DND-41 (cell line): ENCODE measurements at regions not wholly inside any gene's neighbourhood (a gene's known extent, or its start where the extent isn't known, plus 50 kb on each side); places are given as distances from the start of the nearest gene placed in this dataset.

Experiments
- ATAC-seq: fragments of 200-7000 bp; cut with Tn5 transposase; 3 replicates; pipeline ENCODE4 v1.9.1; 2021; ENCODE audit warnings: low read depth; ENCODE audit not compliant: insufficient read depth
- DNase-seq: peaks from one replicate; pipeline ENCODE4 v3.0.0-alpha.2; 2020
- H2AFZ ChIP-seq: 2 replicates; pipeline ENCODE4 v1.6.0; 2012; ENCODE audit warnings: low read depth, low read length
- H3K27ac ChIP-seq: 2 replicates; pipeline ENCODE4 v1.5.1; 2012; ENCODE audit warnings: low read length, inconsistent platforms
- H3K27me3 ChIP-seq: fragments of 200-600 bp; sonication (generic); 2 replicates; pipeline ENCODE4 v1.6.0; 2012; ENCODE audit warnings: low read length, mild to moderate bottlenecking, inconsistent platforms; ENCODE audit not compliant: insufficient read depth, poor library complexity
- H3K36me3 ChIP-seq: 2 replicates; pipeline ENCODE4 v1.5.1; 2012; ENCODE audit warnings: low read length, inconsistent platforms; ENCODE audit not compliant: insufficient read depth
- H3K4me1 ChIP-seq: 2 replicates; pipeline ENCODE4 v1.5.1; 2012; ENCODE audit warnings: mild to moderate bottlenecking, low read length; ENCODE audit not compliant: insufficient read depth
- H3K4me2 ChIP-seq: 2 replicates; pipeline ENCODE4 v1.6.0; 2012; ENCODE audit warnings: mild to moderate bottlenecking, moderate library complexity, low read length, inconsistent platforms; ENCODE audit not compliant: insufficient read depth
- H3K4me3 ChIP-seq, 2 experiments: fragments of 200-600 bp in 1 of 2; shearing (Covaris generic) in 1 of 2; 2 replicates each; pipeline ENCODE4 v1.5.1; 2012 to 2016; ENCODE audit warnings: inconsistent platforms in 2 of 2, low read length in 2 of 2, mild to moderate bottlenecking in 2 of 2, low read depth in 1 of 2, moderate library complexity in 1 of 2
- H3K79me2 ChIP-seq: 2 replicates; pipeline ENCODE4 v1.6.0; 2012; ENCODE audit warnings: low read length, inconsistent platforms; ENCODE audit not compliant: insufficient read depth
- H3K9ac ChIP-seq: 2 replicates; pipeline ENCODE4 v1.6.0; 2012; ENCODE audit warnings: low read depth, mild to moderate bottlenecking, inconsistent platforms, low read length, moderate library complexity
- H3K9me3 ChIP-seq: 2 replicates; pipeline ENCODE4 v1.5.1; 2012; ENCODE audit warnings: low read length, moderate library complexity, mild to moderate bottlenecking, inconsistent platforms; ENCODE audit not compliant: insufficient read depth, severe bottlenecking
- H4K20me1 ChIP-seq: 2 replicates; pipeline ENCODE4 v1.6.0; 2012; ENCODE audit warnings: low read length; ENCODE audit not compliant: insufficient read depth
- EZH2 ChIP-seq: IDR thresholded peaks from 3 replicates; pipeline ENCODE4 v1.6.1; 2012; ENCODE audit warnings: borderline replicate concordance, low read depth, mild to moderate bottlenecking, moderate library complexity, low read length, inconsistent platforms; ENCODE audit not compliant: severe bottlenecking
- TF ChIP-seq, protein P1 (sequence below): IDR thresholded peaks from 2 replicates; pipeline ENCODE4 v1.5.1; 2012; ENCODE audit warnings: borderline replicate concordance, low read length, moderate library complexity, mild to moderate bottlenecking; ENCODE audit not compliant: poor library complexity, severe bottlenecking; ENCODE audit errors: extremely low read depth

DNA sequence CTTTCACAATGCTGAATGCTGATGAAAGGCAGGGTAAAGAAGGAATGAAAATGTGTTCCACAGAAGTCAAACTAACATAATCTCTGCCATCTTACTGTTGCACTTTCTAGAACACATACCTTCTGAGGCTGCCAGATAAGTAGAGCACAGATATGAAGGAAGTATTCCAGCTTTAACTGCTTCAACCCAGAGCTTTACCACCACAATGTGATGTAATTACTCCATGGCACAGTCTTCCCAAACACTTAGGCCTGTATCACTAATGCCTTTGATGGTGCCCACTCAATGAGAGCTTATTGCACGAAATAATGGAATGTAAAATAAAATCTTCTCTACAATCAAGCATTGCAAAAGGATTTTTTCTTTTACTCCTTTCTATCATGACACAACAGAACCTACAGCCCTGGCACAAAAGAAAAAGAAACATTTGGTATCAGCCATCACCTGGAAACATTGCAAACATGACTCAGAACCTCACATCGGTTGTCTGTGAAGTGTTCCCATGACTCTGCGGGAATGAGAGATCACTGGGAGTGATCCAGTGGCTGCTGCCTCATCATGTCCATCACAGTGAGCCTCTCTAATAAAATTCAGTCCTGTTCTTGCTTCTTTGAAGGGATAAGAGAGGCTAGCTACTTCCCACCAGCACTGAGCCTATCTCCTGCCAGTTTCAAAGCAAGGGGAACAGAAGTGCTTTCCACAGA, 385.8 kb downstream of the EFNA5 start:
- H3K4me2 ChIP-seq = no peak overlapping the region
- no peaks in the 10 kb centered on the region for H3K36me3 ChIP-seq
- no peaks in the 10 kb centered on the region for H3K4me1 ChIP-seq
- H3K79me2 ChIP-seq = no peaks in the 10 kb centered on the region
- no peak overlapping the region for H3K4me3 ChIP-seq
- ATAC-seq (no peak), DNase-seq (no peak)
- no peaks in the 10 kb centered on the region for H4K20me1 ChIP-seq
- no peak overlapping the region for H2AFZ ChIP-seq
- H3K9ac ChIP-seq = no peak overlapping the region
- TF ChIP-seq, protein P1, sequence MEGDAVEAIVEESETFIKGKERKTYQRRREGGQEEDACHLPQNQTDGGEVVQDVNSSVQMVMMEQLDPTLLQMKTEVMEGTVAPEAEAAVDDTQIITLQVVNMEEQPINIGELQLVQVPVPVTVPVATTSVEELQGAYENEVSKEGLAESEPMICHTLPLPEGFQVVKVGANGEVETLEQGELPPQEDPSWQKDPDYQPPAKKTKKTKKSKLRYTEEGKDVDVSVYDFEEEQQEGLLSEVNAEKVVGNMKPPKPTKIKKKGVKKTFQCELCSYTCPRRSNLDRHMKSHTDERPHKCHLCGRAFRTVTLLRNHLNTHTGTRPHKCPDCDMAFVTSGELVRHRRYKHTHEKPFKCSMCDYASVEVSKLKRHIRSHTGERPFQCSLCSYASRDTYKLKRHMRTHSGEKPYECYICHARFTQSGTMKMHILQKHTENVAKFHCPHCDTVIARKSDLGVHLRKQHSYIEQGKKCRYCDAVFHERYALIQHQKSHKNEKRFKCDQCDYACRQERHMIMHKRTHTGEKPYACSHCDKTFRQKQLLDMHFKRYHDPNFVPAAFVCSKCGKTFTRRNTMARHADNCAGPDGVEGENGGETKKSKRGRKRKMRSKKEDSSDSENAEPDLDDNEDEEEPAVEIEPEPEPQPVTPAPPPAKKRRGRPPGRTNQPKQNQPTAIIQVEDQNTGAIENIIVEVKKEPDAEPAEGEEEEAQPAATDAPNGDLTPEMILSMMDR = no peak
- no peak for TF ChIP-seq EZH2
- H3K9me3 ChIP-seq = no peaks in the 10 kb centered on the region
- no peaks in the 10 kb centered on the region for H3K27me3 ChIP-seq
- H3K27ac ChIP-seq = no peak overlapping the region

DNA sequence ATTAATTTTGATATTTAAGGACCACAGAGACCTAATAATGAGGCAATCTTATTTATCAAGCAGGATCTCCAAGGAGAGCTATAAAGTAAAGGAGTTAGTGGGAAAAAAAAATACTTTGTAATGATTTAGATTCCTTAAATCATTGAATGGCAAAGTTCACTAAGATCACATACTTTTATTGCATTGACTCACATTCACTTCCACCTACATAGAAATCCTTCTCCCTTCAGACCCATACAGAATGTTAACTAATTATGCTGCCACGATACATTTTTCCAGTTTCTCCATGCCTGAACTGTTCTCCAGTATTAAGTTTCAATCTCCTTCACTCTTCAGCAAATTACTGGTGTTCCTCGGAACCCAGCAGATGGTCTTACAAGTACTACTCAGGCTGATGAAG, 388.7 kb downstream of the EFNA5 start:
- no peaks in the 10 kb centered on the region for H3K36me3 ChIP-seq
- H4K20me1 ChIP-seq = no peaks in the 10 kb centered on the region
- H3K27me3 ChIP-seq = no peaks in the 10 kb centered on the region
- H3K9ac ChIP-seq = no peak overlapping the region
- no peaks in the 10 kb centered on the region for H3K4me1 ChIP-seq
- no peak for DNase-seq
- no peak overlapping the region for H3K27ac ChIP-seq
- H3K9me3 ChIP-seq = no peaks in the 10 kb centered on the region
- TF ChIP-seq, protein P1 = no peak
- TF ChIP-seq EZH2 = no peak
- H3K79me2 ChIP-seq = no peaks in the 10 kb centered on the region
- no peak for ATAC-seq
- H2AFZ ChIP-seq = no peak overlapping the region
- no peak overlapping the region for H3K4me2 ChIP-seq
- no peak overlapping the region for H3K4me3 ChIP-seq

DNA sequence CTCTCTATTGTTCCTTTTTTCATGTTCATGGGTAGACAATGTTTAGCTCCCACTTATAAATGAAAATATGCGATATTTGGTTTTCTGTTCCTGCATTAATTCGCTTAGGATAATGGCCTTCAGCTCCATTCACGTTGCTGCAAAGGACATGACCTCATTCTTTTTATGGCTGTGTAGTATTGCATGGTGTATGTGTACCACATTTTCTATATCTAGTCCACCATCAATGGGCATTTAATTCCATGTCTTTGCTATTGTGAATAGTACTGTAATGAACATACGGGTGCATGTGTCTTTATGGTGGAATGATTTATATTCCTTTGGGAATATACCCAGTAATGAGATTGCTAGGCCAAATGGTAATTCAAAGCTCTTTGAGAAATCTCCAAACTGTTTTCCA, 392.0 kb downstream of the EFNA5 start:
- no peak for TF ChIP-seq EZH2
- TF ChIP-seq, protein P1 = no peak
- Histone ChIP-seq H4K20me1 (no peaks in the 10 kb centered on the region), H3K27ac (no peak overlapping the region), H3K9ac (no peak overlapping the region), H3K36me3 (no peaks in the 10 kb centered on the region), H2AFZ (no peak overlapping the region), H3K9me3 (no peaks in the 10 kb centered on the region), H3K4me1 (no peaks in the 10 kb centered on the region), H3K4me3 (no peak overlapping the region), H3K4me2 (no peak overlapping the region), H3K27me3 (no peaks in the 10 kb centered on the region), H3K79me2 (no peaks in the 10 kb centered on the region)
- DNase-seq = no peak
- no peak for ATAC-seq
